ENCODE measurements at regions not wholly inside any gene's neighbourhood (a gene's known extent, or its start where the extent isn't known, plus 50 kb on each side); places are given as distances from the start of the nearest gene placed in this dataset.

- ChIA-PET POLR2A (no interaction called here), CTCF (no interaction called here)
- DNase-seq (ENCODE audit: low read depth in 1 of 2, low spot score in 1 of 2): no peak
- no peak for ATAC-seq
- no peak overlapping the region for H3K27ac ChIP-seq
- H3K4me2 ChIP-seq: no peak overlapping the region
- 3% methylated on average over 1 of the region's 1 CpG for WGBS (ENCODE audit: missing lambda C conversion rate)
- FAIRE-seq: no peak
- no peaks in the 10 kb centered on the region for H3K9me3 ChIP-seq
- H3K4me3 ChIP-seq: no peak overlapping the region
- TF ChIP-seq PHF8 (IDR thresholded peaks at IDR 0.05; ENCODE audit: borderline replicate concordance, low read depth): no peak
- TF ChIP-seq USF2 (IDR thresholded peaks at IDR 0.05): no peak
- no peak for TF ChIP-seq ESRRA (IDR thresholded peaks at IDR 0.05; ENCODE audit: borderline replicate concordance, low read length)
- TF ChIP-seq CHD4 (IDR thresholded peaks at IDR 0.05; ENCODE audit: borderline replicate concordance): no peak
- TF ChIP-seq MAFK (IDR thresholded peaks at IDR 0.05; ENCODE audit: partially characterized antibody): no peak
- TF ChIP-seq FOSB (CRISPR knock-in tag; IDR thresholded peaks at IDR 0.05): no peak
- TF ChIP-seq CEBPB (IDR thresholded peaks at IDR 0.05): no peak
- no peaks in the 10 kb centered on the region for H3K4me1 ChIP-seq
Observed at GRCh38 chr13:82506805-82507414, 1375.4 kb downstream of the SLITRK1 start.

GRCh38 chr13:82501834-82502233 lies 1380.4 kb downstream of the SLITRK1 start:
- Histone ChIP-seq H3K4me1 (no peaks in the 10 kb centered on the region), H3K4me3 (no peak overlapping the region), H3K4me2 (no peak overlapping the region), H3K27ac (no peak overlapping the region), H3K9me3 (no peaks in the 10 kb centered on the region)
- no peak for ATAC-seq
- CTCF ChIA-PET: no interaction called here
- FAIRE-seq: no peak
- POLR2A ChIA-PET: no interaction called here
- DNase-seq (ENCODE audit: low read depth in 1 of 2, low spot score in 1 of 2): no peak
- TF ChIP-seq BHLHE40 (IDR thresholded peaks at IDR 0.05; ENCODE audit: low read depth, low read length): no peak
- no peak for TF ChIP-seq KDM5A (IDR thresholded peaks at IDR 0.05)

- ATAC-seq (no peak), FAIRE-seq (no peak), DNase-seq (ENCODE audit: low read depth in 1 of 2, low spot score in 1 of 2) (no peak)
- ChIA-PET CTCF (no interaction called here), POLR2A (no interaction called here)
- Histone ChIP-seq H3K4me1 (no peaks in the 10 kb centered on the region), H3K27ac (no peak overlapping the region), H3K9me3 (no peaks in the 10 kb centered on the region), H3K4me2 (no peak overlapping the region), H3K4me3 (no peak overlapping the region)
- TF ChIP-seq CEBPB (IDR thresholded peaks at IDR 0.05) (no peak), HES2 (IDR thresholded peaks at IDR 0.05) (no peak)
- 3% methylated on average over 2 of the region's 2 CpGs for WGBS (ENCODE audit: missing lambda C conversion rate)
Observed at GRCh38 chr13:82480415-82480814, 1401.9 kb downstream of the SLITRK1 start.

GRCh38 chr13:82477436-82477835 lies 1404.8 kb downstream of the SLITRK1 start:
- CTCF ChIA-PET: no interaction called here
- H3K4me2 ChIP-seq: no peak overlapping the region
- no peaks in the 10 kb centered on the region for H3K4me1 ChIP-seq
- DNase-seq (ENCODE audit: low read depth in 1 of 2, low spot score in 1 of 2): no peak
- no peak overlapping the region for H3K27ac ChIP-seq
- H3K9me3 ChIP-seq: no peaks in the 10 kb centered on the region
- POLR2A ChIA-PET: no interaction called here
- no peak overlapping the region for H3K4me3 ChIP-seq
- FAIRE-seq: no peak
- WGBS (ENCODE audit: missing lambda C conversion rate): 68% methylated on average over 1 of the region's 1 CpG
- ATAC-seq: no peak
- TF ChIP-seq RAD21 (conservative IDR thresholded peaks at IDR 0.05 in 1 of 2, IDR thresholded peaks at IDR 0.05 in 1 of 2) (no peak), REST (IDR thresholded peaks at IDR 0.05) (no peak), NPAS2 (CRISPR knock-in tag; IDR thresholded peaks at IDR 0.05; ENCODE audit: borderline replicate concordance) (no peak), CTCF (IDR thresholded peaks at IDR 0.05) (no peak), E2F6 (IDR thresholded peaks at IDR 0.05; ENCODE audit: borderline replicate concordance, low read depth) (no peak), FOSL2 (IDR thresholded peaks at IDR 0.05) (no peak), FOSL2 (CRISPR knock-in tag; IDR thresholded peaks at IDR 0.05) (no peak), EP300 (IDR thresholded peaks at IDR 0.05) (no peak), RCOR1 (IDR thresholded peaks at IDR 0.05; ENCODE audit: low read depth, low read length) (no peak), TP53 (CRISPR knock-in tag; IDR thresholded peaks at IDR 0.05) (no peak), BHLHE40 (IDR thresholded peaks at IDR 0.05; ENCODE audit: low read depth, low read length) (no peak), PBX3 (IDR thresholded peaks at IDR 0.05) (no peak), KDM1A (IDR thresholded peaks at IDR 0.05; ENCODE audit: low read depth) (no peak), GATA3 (IDR thresholded peaks at IDR 0.05; ENCODE audit: borderline replicate concordance) (no peak), HOXB5 (CRISPR knock-in tag; IDR thresholded peaks at IDR 0.05) (no peak)

Data from A549 (cell line).